NCI-H187 treated with DMSO at 0.1 percent for 48 hours (cell line): ENCODE measurements at regions not wholly inside any gene's neighbourhood (a gene's known extent, or its start where the extent isn't known, plus 50 kb on each side); places are given as distances from the start of the nearest gene placed in this dataset.

Experiments used
- DNase-seq: peaks from one replicate; lab custom pipeline; 2025; lab: John Stamatoyannopoulos, UW

GRCh38 chr15:31554261-31554660, 227.6 kb downstream of the KLF13 start:
- no peak for DNase-seq

GRCh38 chr15:31555022-31555421, 228.4 kb downstream of the KLF13 start:
- DNase-seq, result no peak

GRCh38 chr15:31556494-31557150, 230.0 kb downstream of the KLF13 start:
- DNase-seq, result no peak

- DNase-seq, result no peak
Observed at GRCh38 chr15:31557899-31558298, 231.3 kb downstream of the KLF13 start.

- no peak for DNase-seq
Observed at GRCh38 chr15:31558840-31559239, 232.2 kb downstream of the KLF13 start.

GRCh38 chr15:31559786-31560185, 233.2 kb downstream of the KLF13 start:
- DNase-seq, result no peak

GRCh38 chr15:31560643-31561042, 234.0 kb downstream of the KLF13 start:
- DNase-seq, result no peak

- no peak for DNase-seq
Observed at GRCh38 chr15:31561156-31561555, 234.5 kb downstream of the KLF13 start.

GRCh38 chr15:31563001-31563400, 236.4 kb downstream of the KLF13 start:
- DNase-seq, result no peak

- DNase-seq, result no peak
Observed at GRCh38 chr15:31563421-31563820, 236.8 kb downstream of the KLF13 start.

- no peak for DNase-seq
Observed at GRCh38 chr15:31567861-31568260, 241.2 kb downstream of the KLF13 start.

- no peak for DNase-seq
Observed at GRCh38 chr15:31569836-31570235, 243.2 kb downstream of the KLF13 start.

GRCh38 chr15:31570591-31570990, 244.0 kb downstream of the KLF13 start:
- DNase-seq, result no peak

GRCh38 chr15:31571676-31572075, 245.0 kb downstream of the KLF13 start:
- DNase-seq, result no peak

- no peak for DNase-seq
Observed at GRCh38 chr15:31573759-31574158, 247.1 kb downstream of the KLF13 start.

- no peak for DNase-seq
Observed at GRCh38 chr15:31574766-31575165, 248.1 kb downstream of the KLF13 start.

GRCh38 chr15:31577108-31577507, 250.5 kb downstream of the KLF13 start:
- DNase-seq, result no peak

- DNase-seq, result no peak
Observed at GRCh38 chr15:31579282-31579681, 252.6 kb downstream of the KLF13 start.

GRCh38 chr15:31579976-31580375, 253.3 kb downstream of the KLF13 start:
- no peak for DNase-seq

- no peak for DNase-seq
Observed at GRCh38 chr15:31584195-31584594, 257.6 kb downstream of the KLF13 start.

GRCh38 chr15:31585240-31585639, 258.6 kb downstream of the KLF13 start:
- DNase-seq, result no peak

- DNase-seq, result no peak
Observed at GRCh38 chr15:31586841-31587240, 260.2 kb downstream of the KLF13 start.

- no peak for DNase-seq
Observed at GRCh38 chr15:31587583-31587982, 260.9 kb downstream of the KLF13 start.

- DNase-seq, result no peak
Observed at GRCh38 chr15:31590609-31591008, 264.0 kb downstream of the KLF13 start.

- no peak for DNase-seq
Observed at GRCh38 chr15:31591908-31592307, 265.3 kb downstream of the KLF13 start.
